ENCODE measurements at regions not wholly inside any gene's neighbourhood (a gene's known extent, or its start where the extent isn't known, plus 50 kb on each side); places are given as distances from the start of the nearest gene placed in this dataset.

DNA sequence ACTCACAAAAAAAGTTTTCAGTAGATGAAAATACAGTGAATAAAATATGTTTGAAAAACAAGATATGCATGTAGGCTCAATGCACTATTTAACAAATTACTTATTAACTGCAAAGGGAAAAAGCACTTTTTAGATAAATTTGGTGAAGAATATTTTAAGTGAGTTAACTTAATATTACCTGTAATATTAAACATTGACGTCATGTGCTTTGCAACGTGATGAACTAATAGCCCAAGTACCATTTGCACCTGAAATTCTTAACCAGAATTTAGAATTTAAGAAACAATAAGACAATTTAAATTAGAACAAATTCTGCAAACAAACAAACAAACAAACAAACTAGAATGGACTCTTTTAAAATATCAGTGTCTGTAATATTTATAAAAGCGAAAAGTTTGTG is 659.0 kb upstream of the NOVA1 start:
- TF ChIP-seq, protein P1, sequence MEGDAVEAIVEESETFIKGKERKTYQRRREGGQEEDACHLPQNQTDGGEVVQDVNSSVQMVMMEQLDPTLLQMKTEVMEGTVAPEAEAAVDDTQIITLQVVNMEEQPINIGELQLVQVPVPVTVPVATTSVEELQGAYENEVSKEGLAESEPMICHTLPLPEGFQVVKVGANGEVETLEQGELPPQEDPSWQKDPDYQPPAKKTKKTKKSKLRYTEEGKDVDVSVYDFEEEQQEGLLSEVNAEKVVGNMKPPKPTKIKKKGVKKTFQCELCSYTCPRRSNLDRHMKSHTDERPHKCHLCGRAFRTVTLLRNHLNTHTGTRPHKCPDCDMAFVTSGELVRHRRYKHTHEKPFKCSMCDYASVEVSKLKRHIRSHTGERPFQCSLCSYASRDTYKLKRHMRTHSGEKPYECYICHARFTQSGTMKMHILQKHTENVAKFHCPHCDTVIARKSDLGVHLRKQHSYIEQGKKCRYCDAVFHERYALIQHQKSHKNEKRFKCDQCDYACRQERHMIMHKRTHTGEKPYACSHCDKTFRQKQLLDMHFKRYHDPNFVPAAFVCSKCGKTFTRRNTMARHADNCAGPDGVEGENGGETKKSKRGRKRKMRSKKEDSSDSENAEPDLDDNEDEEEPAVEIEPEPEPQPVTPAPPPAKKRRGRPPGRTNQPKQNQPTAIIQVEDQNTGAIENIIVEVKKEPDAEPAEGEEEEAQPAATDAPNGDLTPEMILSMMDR (IDR thresholded peaks at IDR 0.05; ENCODE audit: borderline replicate concordance, extremely low read depth, low read length, poor library complexity, severe bottlenecking): no peak
- no peak for TF ChIP-seq EZH2 (IDR thresholded peaks at IDR 0.05; ENCODE audit: borderline replicate concordance, low read depth, low read length, severe bottlenecking)
